HAP-1 (cell line): ENCODE measurements at regions not wholly inside any gene's neighbourhood (a gene's known extent, or its start where the extent isn't known, plus 50 kb on each side); places are given as distances from the start of the nearest gene placed in this dataset.

Experiments used
- DNase-seq, 2 experiments: peaks; one replicate each; pipeline ENCODE4 v3.0.0-alpha.2; 2016 to 2020; ENCODE audit warnings: low spot score in 2 of 2
- H3K27me3 ChIP-seq: fragments of 250-450 bp; sonication (Bioruptor Pico); 2 replicates; pipeline ENCODE4 v1.5.1; 2020; ENCODE audit warnings: low read depth, mild to moderate bottlenecking, moderate library complexity
- H3K36me3 ChIP-seq: fragments of 250-450 bp; sonication (Bioruptor Pico); replicated peaks from 2 replicates; pipeline ENCODE4 v1.5.1; 2020; ENCODE audit warnings: mild to moderate bottlenecking
- H3K4me1 ChIP-seq: fragments of 250-450 bp; sonication (Bioruptor Pico); 2 replicates; pipeline ENCODE4 v1.5.1; 2020; ENCODE audit warnings: mild to moderate bottlenecking
- H3K4me3 ChIP-seq: fragments of 250-450 bp; sonication (Bioruptor Pico); 2 replicates; pipeline ENCODE4 v1.5.1; 2020; ENCODE audit warnings: mild to moderate bottlenecking, moderate library complexity
- H3K9me3 ChIP-seq: fragments of 250-450 bp; sonication (Bioruptor Pico); 2 replicates; pipeline ENCODE4 v1.5.1; 2020; ENCODE audit warnings: mild to moderate bottlenecking, moderate library complexity
- in situ Hi-C: fragments of 300-500 bp; cut with MboI; formaldehyde crosslinking; loops from 3 replicates; pipeline ENCODE4 v1.14.3; 2020; ENCODE audit warnings: low sequenced_read_pairs, inconsistent platforms, mixed read lengths

DNA sequence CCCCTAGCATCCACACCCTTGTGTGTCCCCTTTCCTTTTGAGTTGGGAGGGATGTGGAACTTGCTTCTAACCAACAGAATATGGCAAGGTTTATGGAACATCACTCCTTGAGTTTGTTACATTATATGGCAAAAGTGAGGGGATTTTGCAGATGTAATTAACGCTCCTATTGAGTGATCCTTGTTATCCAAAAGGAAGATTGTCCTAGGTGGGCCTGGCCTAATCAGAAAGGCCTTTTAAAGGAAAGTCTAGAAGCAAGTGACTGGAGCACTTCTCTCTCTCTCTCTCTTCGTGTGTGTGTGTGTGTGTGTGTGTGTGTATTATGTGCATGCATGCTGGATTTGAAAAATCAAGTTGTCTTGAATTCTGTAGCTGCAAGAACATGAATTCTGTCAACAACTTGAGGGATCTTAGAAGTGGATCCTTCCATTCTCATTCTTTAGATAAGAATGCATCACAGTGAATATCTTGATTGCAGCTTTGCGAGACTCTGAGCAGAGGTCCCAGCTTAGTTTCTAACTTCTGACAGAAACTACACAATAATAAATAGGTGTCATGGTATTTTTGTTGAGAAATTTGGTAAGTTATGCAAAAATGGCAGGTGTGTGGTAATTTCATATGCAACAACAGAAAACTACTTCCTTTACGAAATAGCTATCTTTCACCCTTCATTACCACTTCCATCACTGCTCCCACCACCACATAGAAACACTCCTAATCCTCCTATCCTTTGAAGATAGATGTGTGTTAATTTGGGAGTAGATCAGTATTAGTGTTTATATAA is 360.9 kb upstream of the CBLB start:
- H3K36me3 ChIP-seq = no peaks in the 10 kb centered on the region

DNA sequence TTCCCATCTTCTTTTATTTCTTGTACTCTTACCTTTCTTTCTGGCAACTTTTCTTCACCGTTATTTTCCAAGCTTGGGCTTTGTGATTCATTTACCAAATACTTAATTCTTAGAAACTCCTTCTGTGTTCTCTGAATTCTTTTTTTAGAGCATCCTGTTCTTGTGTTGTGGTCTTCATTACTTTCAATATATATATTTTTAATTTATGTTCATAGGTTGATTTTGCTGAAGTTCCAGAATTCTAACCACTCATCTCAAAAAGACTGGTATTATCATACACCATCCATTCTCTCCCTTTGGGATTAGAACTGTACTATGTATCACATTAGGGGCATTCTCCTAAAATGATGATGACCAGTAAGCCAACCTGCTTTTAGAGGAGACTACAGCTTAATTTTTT is 362.3 kb upstream of the CBLB start:
- in situ Hi-C loops = no loop called here
- H3K9me3 ChIP-seq = no peaks in the 10 kb centered on the region

More for the DNA sequence above, 360.9 kb upstream of the CBLB start:
- no peak for DNase-seq
- H3K9me3 ChIP-seq = no peaks in the 10 kb centered on the region
- H3K4me1 ChIP-seq = no peaks in the 10 kb centered on the region
- H3K27me3 ChIP-seq = no peaks in the 10 kb centered on the region
- H3K4me3 ChIP-seq = no peak overlapping the region
- in situ Hi-C loops = no loop called here

DNA sequence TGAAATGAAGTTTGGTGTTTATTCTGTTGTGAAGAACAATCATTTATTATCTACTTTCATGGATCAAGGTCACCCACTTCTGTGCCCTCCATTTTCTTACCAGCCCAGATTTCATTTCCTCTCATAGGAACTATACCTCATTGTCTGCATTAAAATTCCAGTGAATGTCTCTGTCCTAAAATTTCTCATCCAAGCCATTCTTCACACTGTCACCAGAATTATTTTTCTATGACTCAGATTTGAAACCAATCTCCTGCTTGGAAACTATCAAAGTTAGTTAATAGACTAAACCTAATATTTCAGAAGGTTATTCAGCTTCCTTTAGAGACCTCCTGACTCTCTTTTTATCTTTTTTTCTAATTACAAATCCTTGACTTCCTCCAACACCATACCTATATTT is 364.1 kb upstream of the CBLB start:
- in situ Hi-C loops = no loop called here

More for the DNA sequence above, 362.3 kb upstream of the CBLB start:
- H3K27me3 ChIP-seq = no peaks in the 10 kb centered on the region
- H3K36me3 ChIP-seq = no peaks in the 10 kb centered on the region
- no peaks in the 10 kb centered on the region for H3K4me1 ChIP-seq
- no peak overlapping the region for H3K4me3 ChIP-seq
- no peak for DNase-seq

DNA sequence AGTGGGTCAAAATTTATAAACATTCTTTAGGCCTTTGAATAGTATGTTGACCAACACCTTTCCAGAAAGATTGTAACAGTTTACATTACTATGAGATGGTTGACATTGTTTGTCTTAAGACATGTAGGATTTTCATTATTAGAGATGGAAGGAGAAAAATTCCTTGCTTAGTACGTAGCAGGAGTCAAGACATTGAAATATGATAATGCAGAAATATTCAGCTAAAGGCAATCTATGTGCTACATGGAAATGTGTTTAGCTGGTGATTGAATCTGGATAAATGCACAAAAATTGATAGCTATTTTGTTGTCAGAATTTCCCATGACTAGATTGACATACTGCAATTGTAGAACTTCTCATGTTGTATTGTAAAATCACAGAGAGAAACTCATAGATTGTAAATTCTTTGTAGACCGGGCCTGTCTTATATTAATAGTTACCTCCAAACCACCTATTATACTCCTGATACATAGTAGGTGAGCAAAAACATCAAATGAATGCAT is 370.4 kb upstream of the CBLB start:
- in situ Hi-C loops = no loop called here

More for the DNA sequence above, 364.1 kb upstream of the CBLB start:
- Histone ChIP-seq H3K27me3 (no peaks in the 10 kb centered on the region), H3K9me3 (no peaks in the 10 kb centered on the region), H3K4me3 (no peak overlapping the region), H3K36me3 (no peaks in the 10 kb centered on the region), H3K4me1 (no peaks in the 10 kb centered on the region)
- DNase-seq = no peak

DNA sequence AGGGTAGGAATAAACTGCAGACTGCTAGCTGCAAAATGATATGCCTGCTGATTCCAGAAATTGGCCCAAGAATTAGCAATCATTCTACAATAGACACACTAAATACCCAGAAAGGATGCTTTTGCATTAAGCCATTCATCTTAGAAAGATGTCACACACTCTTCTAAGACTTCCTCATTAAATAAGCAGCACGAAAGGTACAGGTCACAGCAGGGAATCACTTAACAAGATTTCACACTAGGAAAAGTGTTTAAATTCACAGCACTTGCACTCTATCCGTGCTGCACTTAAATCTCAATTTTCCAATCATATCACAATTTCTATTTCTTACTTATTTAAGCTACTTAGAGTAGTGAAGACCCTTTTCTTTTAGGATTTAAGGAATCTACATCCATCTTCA is 372.8 kb upstream of the CBLB start:
- DNase-seq = no peak
- no peaks in the 10 kb centered on the region for H3K9me3 ChIP-seq
- no peaks in the 10 kb centered on the region for H3K4me1 ChIP-seq
- H3K27me3 ChIP-seq = no peaks in the 10 kb centered on the region
- no peaks in the 10 kb centered on the region for H3K36me3 ChIP-seq
- H3K4me3 ChIP-seq = no peak overlapping the region
- in situ Hi-C loops = no loop called here

More for the DNA sequence above, 370.4 kb upstream of the CBLB start:
- Histone ChIP-seq H3K4me1 (no peaks in the 10 kb centered on the region), H3K9me3 (no peaks in the 10 kb centered on the region), H3K4me3 (no peak overlapping the region), H3K36me3 (no peaks in the 10 kb centered on the region), H3K27me3 (no peaks in the 10 kb centered on the region)
- no peak for DNase-seq

DNA sequence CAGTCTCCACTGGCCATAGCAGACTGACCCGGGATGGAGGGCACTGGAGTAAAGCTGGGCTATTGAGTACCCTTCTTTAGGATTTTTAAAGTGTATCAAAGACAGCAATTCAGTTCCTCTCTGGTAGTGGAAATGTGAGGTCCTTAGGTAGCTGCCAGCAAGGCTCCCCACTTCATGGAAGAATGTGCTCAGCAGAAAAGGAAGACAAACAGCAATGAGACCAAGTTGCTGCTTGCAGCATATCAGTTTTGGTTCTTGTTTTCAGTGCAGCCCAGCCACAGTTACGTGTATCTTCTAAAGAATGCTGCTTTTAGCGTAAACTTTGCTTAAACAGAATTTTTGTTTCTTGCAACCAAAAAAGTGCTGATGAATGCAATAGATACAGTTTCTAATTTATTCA is 374.0 kb upstream of the CBLB start:
- Histone ChIP-seq H3K27me3 (no peaks in the 10 kb centered on the region), H3K4me3 (no peak overlapping the region), H3K4me1 (no peaks in the 10 kb centered on the region), H3K36me3 (no peaks in the 10 kb centered on the region), H3K9me3 (no peaks in the 10 kb centered on the region)
- DNase-seq = no peak
- in situ Hi-C loops = no loop called here

DNA sequence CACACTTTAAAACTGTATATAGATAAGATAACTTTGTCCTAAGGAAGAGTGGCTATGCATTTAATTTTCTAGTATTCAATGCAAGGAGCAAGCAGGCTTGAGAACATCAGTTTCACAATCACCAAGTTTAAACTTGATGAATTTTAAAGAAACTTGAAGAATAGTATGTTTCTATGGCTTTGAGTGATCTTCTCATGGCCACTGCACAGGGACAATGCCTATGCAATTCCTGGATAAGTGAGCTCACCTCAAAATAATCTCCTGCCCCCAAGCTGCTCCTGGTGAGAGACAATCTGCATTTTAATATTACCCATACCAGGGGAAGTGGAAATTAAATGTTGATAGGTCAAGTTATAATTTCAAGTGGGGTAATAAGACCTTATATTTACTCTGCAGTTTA is 376.6 kb upstream of the CBLB start:
- Histone ChIP-seq H3K9me3 (no peaks in the 10 kb centered on the region), H3K4me3 (no peak overlapping the region), H3K4me1 (no peaks in the 10 kb centered on the region), H3K27me3 (no peaks in the 10 kb centered on the region), H3K36me3 (no peaks in the 10 kb centered on the region)
- in situ Hi-C loops = no loop called here
- DNase-seq = no peak

DNA sequence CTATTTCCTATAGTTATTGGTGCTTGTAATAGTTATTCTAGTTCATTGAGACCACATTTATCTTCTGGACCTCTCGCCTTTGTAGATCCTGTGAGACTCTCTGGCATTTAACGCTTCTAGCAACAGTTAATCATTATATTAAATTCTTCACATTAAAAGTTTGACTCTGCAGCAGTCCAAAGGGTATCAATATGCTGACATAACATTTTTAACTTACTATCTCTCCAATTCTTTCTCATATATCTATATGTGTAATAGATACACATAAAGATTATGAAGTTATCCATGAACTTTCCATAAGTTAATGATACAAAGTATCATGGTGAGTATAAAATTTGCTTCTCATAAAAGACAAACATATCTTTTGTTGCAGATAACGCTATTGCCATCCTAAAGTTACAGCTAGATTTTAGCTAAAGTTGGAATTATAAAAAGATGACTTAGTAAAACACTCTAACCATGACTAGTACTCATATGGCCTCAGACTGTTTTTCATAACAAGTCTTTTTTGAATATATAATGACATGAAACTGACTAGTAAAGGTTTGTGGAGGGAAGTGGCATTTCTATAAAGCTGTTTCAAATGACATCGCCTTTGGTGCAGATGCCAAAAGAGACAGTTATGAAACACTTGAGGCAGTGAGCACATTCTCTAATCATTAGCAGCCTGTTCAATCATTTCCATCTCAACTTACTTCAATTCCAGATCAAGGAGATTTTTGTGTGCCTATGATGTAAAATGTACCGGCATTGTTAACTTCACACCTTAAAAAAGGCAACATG is 379.3 kb upstream of the CBLB start:
- DNase-seq = no peak
- in situ Hi-C loops = no loop called here
- no peaks in the 10 kb centered on the region for H3K9me3 ChIP-seq
- no peak overlapping the region for H3K4me3 ChIP-seq
- H3K4me1 ChIP-seq = no peaks in the 10 kb centered on the region
- no peaks in the 10 kb centered on the region for H3K36me3 ChIP-seq
- H3K27me3 ChIP-seq = no peaks in the 10 kb centered on the region

DNA sequence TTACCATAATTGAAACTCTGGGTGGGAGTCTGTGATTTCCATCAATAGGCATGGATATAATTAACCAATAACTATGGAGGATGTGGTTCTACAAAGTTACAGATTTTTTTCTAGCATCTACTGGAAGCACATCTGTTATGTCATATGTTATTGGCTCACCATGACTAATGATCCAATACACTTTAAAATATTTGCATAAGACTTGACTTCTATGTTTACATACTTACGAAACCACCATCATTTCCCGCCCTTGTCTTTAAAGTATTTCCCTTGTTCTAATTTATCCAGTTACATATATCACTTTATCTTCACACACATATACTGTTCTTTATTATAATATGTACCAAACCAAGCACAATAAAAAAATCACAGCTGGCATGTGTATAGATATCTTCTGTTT is 380.3 kb upstream of the CBLB start:
- H3K4me1 ChIP-seq = no peaks in the 10 kb centered on the region

DNA sequence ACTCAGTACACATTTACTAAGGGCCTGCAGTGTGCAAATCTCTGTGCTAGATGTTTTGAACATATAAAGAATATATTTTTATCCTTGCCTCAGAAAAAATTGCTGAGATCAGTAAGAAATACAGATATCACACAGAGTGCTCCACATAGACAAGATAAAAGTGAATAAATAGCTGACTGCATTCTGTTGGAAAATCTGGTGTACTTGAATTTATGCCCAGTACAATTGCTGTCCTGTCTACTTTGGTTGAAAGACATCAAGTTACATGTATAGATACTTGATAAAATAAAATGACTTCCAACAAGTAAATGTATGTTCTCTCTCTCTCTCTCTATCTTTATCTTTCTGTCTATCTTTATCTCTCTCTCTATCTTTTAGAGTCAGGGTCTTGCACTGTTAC is 381.2 kb upstream of the CBLB start:
- H3K4me1 ChIP-seq = no peaks in the 10 kb centered on the region
- no peak for DNase-seq
- no peaks in the 10 kb centered on the region for H3K9me3 ChIP-seq
- no peaks in the 10 kb centered on the region for H3K36me3 ChIP-seq
- in situ Hi-C loops = no loop called here
- H3K27me3 ChIP-seq = no peaks in the 10 kb centered on the region
- H3K4me3 ChIP-seq = no peak overlapping the region

More for the DNA sequence above, 380.3 kb upstream of the CBLB start:
- no peaks in the 10 kb centered on the region for H3K36me3 ChIP-seq
- no peak for DNase-seq
- no peaks in the 10 kb centered on the region for H3K9me3 ChIP-seq
- H3K27me3 ChIP-seq = no peaks in the 10 kb centered on the region
- no peak overlapping the region for H3K4me3 ChIP-seq
- in situ Hi-C loops = no loop called here

DNA sequence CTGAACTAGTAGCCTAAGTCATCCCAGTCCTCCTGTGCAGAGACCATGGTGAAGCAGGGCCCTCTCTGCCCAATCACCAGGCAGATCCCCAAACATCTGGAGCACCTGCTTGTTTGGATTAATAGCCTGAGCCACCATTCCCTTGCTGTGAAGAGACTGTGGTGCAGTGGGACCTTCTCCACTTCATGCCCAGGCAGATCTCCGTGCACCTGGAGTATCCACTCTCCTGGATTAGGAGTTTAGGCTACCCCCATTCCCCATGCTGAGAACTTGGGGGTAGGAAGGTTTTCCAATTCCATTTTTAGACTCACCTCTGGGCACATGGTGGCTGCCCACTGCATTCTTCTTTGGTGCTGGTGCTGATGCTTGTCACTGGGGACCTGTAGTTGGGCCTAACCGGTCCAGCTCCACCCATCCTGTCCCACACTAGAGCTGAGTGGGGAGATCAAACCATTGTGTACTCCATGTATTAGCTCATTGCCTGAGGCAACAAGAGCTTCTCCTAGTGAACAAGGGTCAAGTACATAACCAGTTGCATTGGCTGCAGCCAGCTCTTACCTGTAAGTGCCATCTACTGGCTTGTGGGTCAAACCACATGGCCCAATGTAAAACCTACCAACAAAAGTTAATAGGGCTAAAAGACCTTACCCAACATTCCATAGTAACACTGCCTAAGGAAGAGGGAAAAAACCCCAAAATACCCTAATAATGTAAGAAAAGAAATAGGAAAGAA is 382.5 kb upstream of the CBLB start:
- Histone ChIP-seq H3K27me3 (no peaks in the 10 kb centered on the region), H3K9me3 (no peaks in the 10 kb centered on the region), H3K4me3 (no peak overlapping the region), H3K36me3 (no peaks in the 10 kb centered on the region), H3K4me1 (no peaks in the 10 kb centered on the region)
- DNase-seq = no peak
- in situ Hi-C loops = no loop called here

DNA sequence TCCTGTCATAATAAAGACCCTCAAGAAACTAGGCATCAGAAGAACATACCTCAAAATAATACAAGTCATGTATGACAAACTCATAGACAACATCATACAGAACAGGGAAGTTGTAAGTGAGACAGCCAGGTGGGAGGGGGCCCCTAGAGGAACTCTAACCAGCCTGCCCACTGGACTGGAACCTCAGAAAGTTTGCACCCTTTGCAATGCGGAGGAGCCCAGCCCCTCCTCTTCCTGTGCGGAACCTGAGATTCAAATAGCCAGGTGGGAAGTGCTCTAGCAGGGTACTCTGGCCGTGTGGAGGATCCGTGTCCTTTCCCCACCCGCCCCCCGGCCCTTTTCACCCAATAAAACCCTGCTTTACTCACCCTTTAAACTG is 387.0 kb upstream of the CBLB start:
- Histone ChIP-seq H3K4me1 (no peaks in the 10 kb centered on the region), H3K4me3 (no peak overlapping the region)
- in situ Hi-C loops = no loop called here

DNA sequence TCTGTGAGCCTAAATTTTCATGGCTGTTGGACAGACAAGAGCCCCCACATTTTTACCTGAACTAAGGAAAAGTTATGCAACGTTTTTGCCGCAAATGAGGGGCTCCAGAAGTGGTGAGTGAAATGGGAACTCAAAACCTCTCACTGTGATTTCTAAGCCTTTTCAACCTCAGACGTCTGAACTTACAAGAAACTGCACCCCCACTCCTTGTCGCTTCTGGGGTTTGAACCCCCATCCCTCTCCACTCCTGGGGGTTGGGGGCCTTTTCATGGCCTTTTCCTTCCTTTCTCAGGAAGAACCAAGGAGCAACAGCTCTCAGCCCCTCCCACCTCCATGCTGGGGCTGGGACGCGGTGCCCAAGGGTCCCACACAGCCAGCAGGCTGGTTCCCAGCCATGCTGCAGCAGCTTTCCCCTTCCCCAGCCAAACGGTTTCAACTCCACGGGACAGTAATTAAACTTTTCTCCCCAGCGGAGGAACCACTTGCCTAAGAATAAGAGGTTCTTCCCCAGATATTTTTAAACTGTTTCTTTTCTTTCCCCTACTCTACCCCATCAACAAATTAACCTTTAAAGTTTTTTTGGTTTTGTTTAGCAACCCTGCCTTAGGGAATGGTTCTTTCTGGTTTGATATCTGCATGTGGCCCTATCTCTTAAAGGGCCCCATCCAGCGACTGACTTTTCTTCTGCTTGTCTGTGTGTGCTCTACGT is 387.6 kb upstream of the CBLB start:
- no peak overlapping the region for H3K4me3 ChIP-seq
- DNase-seq = no peak

More for the DNA sequence above, 387.0 kb upstream of the CBLB start:
- no peak for DNase-seq
- no peaks in the 10 kb centered on the region for H3K36me3 ChIP-seq
- H3K9me3 ChIP-seq = no peaks in the 10 kb centered on the region
- H3K27me3 ChIP-seq = no peaks in the 10 kb centered on the region

More for the DNA sequence above, 387.6 kb upstream of the CBLB start:
- no peaks in the 10 kb centered on the region for H3K9me3 ChIP-seq
- H3K27me3 ChIP-seq = no peaks in the 10 kb centered on the region
- in situ Hi-C loops = no loop called here
- H3K4me1 ChIP-seq = no peaks in the 10 kb centered on the region
- no peaks in the 10 kb centered on the region for H3K36me3 ChIP-seq
